GM19035 (cell line): ENCODE measurements at regions not wholly inside any gene's neighbourhood (a gene's known extent, or its start where the extent isn't known, plus 50 kb on each side); places are given as distances from the start of the nearest gene placed in this dataset.
"Not testable (repeated sequence)": the region's sequence is repeated elsewhere in the genome, so short reads cannot be mapped to it uniquely, and the experiment has no call there.

Experiments
- ATAC-seq: cut with Tn5 transposase; IDR thresholded peaks from one replicate; pipeline ENCODE4 v1.9.1; 2021; ENCODE audit not compliant: unreplicated experiment

DNA sequence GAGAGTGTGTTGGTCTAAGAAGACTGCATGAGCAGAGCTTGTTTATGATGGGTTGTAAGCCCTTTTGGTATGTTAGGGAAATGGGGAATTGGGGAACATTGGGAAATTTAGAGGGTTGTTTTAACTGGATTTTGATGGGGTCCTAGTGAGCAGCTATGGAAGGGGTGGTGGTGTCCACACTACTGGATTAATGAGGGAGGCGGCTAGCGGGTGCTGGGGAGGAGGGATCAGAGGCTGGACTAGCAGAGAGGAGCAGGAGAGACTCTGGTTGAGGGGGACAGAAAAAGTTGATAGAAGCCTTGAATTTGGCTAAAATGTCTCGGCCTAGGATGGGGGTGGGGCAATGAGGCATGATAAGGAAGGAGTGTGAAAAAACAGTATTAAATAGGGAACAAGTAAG, 1369.1 kb downstream of the UQCRFS1 start:
- no peak for ATAC-seq

DNA sequence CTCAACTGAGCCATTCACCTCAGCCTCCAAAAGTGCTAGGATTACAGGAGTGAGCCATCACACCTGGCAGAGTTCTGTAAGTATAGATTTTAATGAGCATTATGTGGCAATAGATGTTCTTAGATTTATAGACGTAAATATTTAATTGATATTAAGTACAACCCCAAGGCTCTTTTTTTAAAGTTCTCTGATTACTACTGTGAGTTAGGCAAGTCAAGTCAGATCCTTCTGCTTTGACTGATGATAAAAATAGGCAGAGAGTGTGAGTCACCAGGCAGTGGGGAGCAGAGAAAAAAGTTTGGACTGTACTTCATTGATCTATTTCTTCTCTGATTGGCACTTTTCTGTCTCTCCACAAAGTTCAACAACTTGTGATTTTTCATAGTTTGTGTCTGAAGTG, 1379.9 kb downstream of the UQCRFS1 start:
- no peak for ATAC-seq

DNA sequence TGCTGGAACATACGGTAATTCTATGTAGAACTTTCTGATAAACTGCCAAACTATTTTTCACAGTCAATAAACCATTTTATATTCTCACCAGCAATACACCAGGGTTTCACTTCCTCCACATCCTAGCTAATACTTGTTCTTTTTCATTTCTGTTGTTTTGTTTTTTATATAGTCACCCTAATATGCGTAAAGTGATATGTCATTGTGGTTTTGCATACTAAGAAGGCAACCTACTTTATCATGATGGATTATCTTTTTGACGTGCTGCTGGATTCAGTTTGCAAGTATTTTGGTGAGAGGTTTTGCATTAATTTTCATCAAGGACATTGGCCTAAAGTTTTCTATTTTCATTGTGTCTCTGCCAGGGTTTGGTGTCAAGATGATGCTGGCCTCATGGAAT, 1384.1 kb downstream of the UQCRFS1 start:
- no peak for ATAC-seq

DNA sequence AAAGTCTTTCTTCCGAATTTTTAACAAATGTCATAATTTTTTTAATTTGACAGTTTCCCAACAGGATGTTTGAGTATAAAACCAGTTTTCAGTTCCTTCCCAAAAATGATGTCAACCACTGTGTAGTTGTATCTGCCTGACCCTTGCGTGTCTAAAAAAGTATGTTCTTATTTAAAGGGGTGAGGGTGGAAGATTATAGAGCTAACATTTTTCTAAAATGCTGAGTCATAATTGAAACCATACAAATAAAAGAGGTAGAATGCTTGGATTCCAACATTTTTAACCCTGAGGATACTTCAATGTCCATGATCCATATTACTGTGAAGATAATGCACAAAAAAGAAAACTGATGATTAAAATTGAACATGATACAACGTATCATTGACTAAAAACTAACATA, 1388.8 kb downstream of the UQCRFS1 start:
- ATAC-seq = no peak

DNA sequence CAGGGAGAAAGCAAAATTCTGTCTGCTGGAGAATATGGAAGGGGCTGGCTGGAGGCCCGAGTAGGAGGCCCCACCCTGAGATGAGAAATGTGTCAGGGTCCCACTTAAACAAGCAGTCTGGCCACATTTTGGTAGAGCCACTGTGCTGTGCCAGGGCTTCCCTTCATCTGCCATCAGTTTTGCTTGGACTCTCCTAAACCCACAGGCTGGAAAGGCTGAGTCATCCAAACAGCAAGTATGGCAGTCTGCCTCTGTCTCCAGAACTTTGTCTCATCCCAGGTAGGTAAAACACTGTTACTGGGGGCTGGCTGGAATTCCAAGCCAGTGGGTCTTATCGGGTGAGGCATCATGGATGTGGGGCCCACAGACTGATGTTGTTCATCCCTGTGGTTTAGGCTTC, 1390.6 kb downstream of the UQCRFS1 start:
- no peak for ATAC-seq

DNA sequence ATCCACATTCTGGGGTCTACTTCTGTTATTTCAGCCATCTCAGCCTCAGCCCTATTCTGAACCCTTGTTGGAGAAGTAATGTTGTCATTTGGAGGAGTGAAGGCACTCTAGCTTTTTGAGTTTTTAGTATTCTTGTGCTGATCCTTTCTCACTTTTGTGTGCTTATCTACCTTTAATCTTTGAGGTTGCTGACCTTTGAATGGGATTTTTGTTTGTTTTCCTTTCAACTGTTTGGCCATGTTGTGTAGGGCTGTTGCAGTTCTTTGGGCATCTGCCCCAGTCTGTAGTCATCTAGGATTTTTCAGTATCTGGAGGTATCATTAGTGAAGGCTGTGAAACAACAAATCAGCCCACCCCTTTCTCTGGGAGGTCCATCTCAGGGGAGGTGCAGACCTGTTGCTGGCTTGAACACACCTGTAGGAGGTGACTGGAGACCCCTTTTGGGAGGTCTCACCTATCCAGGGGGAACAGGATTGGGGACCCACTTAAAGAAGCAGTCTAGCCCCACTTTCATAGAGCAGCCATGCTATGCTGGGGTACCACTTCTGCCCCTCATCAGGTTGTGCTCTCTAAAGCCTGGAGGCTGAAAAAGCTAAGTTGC, 1391.4 kb downstream of the UQCRFS1 start:
- ATAC-seq = no peak

DNA sequence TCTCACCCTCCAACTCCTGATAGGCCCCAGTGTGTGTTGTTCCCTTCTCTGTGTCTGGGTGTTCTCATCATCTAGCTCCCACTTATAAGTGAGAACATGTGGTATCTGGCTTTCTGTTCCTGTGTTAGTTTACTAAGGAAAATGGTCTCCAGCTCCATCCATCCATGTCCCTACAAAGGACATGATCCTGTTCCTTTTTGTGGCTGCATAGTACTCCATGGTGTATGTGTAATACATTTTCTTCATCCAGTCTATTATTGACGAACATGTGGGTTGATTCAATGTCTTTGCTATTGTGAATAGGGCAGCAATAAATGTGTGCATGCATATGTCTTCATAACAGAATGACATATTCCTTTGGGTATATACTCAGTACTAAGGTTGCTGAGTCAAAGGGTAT, 1397.0 kb downstream of the UQCRFS1 start:
- ATAC-seq = no peak

DNA sequence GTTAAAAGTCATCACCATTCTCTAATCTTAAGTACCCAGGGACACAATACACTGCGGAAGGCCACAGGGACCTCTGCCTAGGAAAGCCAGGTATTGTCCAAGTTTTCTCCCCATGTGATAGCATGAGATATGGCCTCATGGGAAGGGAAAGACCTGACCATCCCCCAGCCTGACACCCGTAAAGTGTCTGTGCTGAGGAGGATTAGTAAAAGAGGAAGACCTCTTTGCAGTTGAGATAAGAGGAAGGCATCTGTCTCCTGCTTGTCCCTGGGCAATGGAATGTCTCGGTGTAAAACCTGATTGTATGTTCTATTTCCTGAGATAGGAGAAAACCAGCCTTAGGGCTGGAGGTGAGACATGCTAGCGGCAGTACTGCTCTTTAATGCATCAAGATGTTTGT, 1398.1 kb downstream of the UQCRFS1 start:
- not testable (repeated sequence) for ATAC-seq

DNA sequence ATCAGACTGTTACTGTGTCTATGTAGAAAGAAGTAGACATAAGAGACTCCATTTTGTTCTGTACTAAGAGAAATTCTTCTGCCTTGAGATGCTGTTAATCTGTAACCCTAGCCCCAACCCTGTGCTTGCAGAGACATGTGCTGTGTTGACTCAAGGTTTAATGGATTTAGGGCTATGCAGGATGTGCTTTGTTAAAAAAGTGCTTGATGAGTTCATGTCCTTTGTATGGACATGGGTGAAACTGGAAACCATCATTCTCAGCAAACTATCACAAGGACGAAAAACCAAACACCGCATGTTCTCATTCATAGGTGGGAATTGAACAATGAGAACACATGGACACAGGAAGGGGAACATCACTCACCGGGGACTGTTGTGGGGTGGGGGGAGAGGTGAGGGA, 1398.7 kb downstream of the UQCRFS1 start:
- not testable (repeated sequence) for ATAC-seq

DNA sequence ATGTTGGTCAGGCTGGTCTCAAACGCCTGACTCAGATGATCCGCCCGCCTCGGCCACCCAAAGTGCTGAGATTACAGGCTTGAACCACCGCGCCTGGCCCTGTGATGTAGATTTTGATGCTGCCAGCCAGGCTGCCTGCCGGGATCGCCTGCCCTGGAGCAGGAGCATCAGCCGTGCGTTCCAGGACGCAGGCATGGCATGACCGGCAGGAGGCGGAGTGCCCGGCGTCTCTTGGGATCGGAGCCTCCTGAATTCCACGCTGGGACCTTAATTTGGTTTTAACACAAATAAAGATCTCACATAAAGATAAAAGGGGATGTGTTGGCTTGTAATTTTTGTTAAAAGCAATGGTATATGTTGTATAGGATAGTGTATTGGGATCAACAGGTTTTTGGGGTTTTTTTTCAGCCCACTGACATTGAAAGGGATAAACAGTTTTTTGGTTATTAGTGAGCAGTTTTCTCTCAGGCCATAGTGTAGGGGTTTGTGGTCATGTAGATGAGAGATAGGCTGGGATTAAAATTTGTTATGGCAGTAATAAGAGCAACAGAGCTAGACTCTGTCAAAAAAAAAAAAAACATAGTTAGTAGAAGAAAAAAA, 1406.4 kb downstream of the UQCRFS1 start:
- ATAC-seq = no peak

DNA sequence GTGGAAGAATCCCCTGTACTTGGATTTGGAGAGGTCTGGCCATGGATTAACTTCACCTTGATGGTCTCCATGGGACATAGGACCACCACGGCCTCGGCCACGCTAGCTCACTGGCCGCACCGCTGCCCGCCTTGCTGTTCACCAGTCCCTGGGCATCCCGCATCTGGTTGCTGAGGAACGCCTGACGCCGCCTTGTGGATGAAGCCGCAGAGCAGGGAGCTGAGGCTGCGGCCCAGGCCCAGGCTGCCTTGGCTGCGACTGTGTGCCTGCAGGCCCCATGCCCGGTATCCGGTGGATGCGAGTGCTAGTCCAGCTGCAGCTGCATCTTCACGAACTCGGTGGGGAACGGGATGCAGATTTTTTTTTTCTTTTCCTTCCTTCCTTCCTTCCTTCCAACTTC, 1407.1 kb downstream of the UQCRFS1 start:
- ATAC-seq = no peak

DNA sequence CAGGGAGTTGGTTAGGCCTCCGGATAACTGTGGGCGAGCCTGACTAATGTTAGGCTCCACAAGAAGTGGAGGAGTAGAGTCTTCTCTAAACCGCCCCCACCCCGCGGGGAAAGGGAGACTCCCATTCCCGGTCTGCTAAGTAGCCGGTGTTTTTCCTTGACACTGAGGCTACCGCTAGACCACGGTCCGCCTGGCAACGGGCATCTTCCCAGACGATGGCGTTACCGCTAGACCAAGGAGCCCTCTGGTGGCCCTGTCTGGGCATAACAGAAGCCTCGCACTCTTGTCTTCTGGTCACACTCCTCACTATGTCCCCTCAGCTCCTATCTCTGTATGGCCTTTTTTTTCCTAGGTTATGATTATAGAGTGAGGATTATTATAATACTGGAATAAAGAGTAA, 1410.7 kb downstream of the UQCRFS1 start:
- not testable (repeated sequence) for ATAC-seq

DNA sequence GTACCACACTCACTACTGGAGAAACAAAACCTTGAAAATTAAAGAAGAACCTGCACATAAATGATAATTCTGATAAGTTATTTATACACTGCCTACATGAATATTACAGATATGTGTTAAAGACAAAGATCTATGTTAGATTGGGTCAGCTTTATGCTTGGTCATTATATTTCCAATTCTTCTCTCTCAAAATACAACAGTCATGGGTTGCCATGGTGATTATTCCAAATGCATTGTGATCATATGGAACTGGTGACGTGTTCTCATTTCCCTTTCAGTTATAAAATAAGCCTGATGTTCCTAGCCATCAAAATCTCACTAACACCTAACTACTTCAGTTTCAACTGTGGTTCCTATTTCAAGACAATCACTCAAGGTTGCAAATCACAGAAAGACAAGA, 1416.4 kb downstream of the UQCRFS1 start:
- no peak for ATAC-seq

DNA sequence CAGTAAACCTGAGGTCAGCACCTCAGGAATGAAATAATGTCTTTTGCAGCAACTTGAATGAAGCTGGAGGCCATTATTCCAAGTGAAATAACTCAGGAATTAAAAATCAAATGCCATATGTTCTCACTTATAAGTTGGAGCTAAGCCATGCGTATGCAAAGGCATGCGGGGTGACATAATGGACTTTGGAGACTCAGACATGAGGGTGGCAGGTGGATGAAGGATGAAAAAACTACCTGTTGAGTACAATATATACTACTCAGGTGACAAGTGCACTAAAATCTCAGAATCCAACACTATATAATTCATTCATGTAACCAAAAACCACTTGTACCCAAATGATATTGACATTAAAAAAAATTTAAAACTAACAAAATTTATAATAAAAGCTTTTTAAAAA, 1416.9 kb downstream of the UQCRFS1 start:
- ATAC-seq = no peak

DNA sequence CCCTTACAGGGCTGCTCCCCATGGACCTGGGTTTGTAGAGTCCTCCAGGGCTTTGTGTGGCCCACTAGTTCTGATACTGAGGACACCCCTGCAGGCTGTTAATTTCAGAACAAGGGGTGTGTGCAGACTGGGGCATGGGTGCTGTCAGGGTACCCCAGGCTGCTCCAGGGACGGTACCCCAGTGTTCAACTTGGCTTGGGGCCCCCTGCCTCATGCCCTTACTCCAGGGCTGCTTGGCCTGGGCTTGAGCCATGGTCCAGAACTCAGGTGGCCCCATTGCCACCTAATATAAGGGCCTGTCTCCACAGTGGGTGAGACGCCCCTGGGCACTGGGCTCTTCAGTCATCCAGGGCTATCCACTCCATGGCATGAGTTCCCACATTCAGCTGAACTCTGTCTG, 1417.6 kb downstream of the UQCRFS1 start:
- ATAC-seq = no peak

DNA sequence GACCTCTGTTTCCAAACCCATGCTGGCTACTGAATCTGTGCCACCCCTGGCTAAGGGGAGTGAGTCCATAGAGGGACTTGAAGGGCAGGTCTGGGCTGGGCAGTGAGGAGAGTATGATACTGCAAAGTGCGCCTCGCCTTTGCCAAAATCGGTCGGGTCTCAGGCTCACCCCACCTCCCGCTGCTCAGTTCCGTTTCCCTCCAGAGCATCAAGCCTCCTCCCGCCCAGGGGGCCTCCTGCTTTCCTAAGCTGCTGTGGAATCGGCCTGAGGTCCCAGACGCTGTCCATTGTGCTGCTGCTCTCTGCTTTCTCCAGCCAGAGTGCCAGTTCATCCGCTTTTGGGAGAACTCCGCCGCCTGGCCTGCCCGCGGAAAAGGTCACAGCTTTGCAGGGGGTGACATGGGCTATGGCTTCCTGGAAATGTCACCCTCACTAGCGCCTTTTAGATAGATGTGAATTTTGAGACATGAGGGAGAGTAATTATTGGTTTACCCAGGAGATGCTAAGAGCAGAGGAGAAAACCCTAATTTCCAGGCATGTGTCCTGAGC, 1418.4 kb downstream of the UQCRFS1 start:
- ATAC-seq = peak; percentile 6

DNA sequence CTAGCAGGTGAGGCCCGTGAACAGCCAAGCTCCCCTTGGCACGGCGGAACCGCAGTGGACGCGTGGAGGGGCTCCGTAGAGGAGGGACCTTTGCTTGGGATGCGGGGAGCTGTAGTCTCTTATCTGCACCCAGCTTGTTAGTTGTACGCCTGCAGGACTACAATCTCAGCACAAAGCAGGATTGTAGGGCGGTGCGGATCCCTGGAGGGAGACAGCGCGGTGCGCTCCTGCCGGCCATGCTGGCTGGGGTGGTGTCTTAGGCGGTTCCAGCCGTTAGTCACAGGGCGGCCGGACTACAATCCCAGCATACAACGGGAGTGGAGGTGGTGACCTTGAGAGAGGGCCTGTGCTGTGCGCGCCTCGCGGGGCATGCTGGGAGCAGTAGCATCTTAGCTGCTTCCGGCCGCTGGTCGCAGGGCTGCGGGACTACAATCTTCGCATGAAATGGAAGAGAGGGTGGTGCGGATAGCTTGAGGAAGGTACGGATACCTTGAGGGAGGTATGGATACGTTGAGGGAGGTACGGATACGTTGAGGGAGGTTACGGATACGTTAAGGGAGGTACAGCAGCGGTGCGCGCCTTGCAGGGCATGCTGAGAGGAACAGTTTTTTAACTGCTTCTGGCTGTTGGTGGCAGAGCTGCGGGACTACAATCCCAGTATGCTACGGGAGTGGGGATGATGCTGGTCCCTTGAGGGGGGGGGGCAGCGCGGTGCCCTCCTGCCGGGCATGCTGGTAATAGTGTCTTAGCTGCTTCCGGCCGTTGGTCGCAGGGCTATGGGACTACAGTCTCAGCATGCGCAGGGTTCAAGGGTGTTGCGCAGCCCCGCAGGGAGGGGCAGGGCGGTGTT, 1419.1 kb downstream of the UQCRFS1 start:
- ATAC-seq = peak; percentile 92

DNA sequence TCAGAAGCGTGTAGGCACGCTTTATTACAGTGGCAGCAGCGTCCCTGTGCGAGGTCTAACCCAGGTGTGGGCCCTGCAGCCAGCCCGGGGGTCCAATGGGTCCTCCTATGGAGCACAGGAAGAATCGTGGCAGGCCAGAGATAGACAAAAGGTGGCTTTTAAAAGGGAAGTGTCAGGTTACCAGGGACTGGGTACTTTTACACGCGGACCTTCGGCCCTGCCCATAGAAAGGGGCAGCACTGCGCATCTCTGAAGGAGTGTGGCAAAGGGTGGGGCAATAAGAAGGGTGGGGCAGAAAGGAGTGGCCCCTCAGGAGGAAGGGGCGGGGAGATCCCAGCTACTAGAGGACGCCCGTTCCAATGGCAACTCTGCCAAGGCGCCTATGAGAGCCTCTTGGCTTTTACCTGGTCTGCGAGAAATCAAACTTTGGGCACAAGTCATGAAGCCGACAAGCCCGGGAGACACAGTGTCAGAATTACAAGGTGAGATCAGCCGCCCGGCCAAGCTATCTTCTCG, 1419.8 kb downstream of the UQCRFS1 start:
- peak; percentile 71 for ATAC-seq

DNA sequence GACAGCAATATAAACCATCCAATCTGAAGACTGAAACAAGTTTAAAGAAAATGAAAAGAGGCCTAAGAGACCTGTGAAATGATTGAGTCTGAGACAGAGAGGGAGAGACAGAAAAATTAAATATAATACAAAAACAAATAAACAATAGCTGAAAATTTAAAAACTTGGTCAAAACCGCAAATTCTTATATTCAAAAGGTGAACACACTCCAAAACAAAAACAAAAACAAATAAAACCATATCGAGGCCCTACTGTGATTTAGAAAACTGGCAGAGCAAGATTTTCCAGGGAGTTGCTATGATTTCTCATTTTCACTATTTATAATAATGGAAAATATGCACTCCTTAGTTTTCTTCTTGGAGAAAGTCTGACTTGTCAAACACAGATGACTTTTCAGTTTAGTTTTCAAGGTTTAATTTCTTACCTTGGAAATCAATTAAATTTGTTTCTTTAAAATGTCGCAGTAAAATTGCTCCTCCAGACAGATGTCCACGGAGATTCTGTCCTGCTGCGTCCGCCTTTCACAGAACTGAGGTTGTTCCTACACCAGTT, 1420.3 kb downstream of the UQCRFS1 start:
- ATAC-seq = no peak

DNA sequence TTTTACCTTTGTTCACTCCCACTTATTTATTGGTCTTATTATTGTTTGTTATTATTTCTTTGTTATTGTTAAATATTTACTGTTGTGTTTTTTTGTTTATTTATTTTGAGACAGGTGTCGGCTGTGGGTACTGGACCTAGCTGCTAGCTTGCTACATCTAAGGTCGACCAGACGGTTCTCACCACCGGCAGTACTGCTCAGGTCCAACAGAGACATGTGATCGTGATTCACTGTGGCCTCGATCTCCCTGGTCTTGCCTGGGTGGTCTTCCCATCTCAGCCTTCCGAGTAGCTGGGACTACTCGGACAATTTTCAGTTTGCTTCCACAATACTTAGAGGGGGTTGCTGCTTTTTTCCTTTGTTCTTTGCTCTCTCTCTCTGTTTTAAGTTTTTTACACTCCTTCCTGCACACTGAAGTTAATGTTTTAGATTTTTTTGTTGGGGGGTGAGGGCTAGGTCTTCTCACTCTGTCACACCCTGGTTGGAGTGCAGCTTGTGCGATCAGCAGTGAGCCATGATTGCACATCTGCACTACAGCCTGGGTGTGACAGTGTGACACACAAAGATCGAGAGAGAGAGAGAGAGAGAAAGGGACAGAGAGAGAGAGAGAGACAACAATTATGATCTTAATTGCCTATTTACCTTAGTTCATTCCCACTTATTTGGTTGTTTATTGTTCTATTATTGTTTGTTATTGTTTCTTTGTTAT, 1432.4 kb downstream of the UQCRFS1 start:
- ATAC-seq = no peak

DNA sequence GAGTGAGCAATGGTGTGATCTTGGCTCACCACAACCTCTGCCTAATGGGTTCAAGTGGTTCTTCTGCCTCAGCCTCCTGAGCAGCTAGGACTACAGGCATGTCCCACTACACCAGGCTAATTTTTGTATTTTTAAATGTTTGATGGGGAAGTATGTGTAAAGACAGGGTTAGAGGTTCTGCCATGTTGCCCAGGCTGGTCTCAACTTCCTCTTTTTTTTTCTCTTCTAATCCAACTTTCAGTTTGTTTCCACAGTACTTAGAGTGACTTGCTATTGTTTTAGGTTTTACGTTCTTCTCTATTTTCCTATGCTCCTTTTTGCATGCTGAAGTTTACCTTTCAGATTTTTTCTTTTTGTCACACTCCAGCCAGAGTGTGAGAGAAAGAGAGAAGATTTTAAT, 1433.0 kb downstream of the UQCRFS1 start:
- no peak for ATAC-seq
